ENCODE measurements at regions not wholly inside any gene's neighbourhood (a gene's known extent, or its start where the extent isn't known, plus 50 kb on each side); places are given as distances from the start of the nearest gene placed in this dataset.

GRCh38 chr5:13328316-13328715 is 616.2 kb downstream of the DNAH5 start:
- TF ChIP-seq POLR2A (IDR thresholded peaks at IDR 0.05) (no peak), CTCF (IDR thresholded peaks at IDR 0.05) (no peak), POLR2AphosphoS5 (IDR thresholded peaks at IDR 0.05) (no peak)
